HepG2 (cell line): ENCODE measurements at regions not wholly inside any gene's neighbourhood (a gene's known extent, or its start where the extent isn't known, plus 50 kb on each side); places are given as distances from the start of the nearest gene placed in this dataset.

Source experiments
- ATAC-seq: fragments of 200-7000 bp; cut with Tn5 transposase; 3 replicates; pipeline ENCODE4 v1.9.1; 2020; ENCODE audit warnings: mild to moderate bottlenecking, moderate library complexity
- BruUV-seq: library from RNA; stranded (reverse); fragments of 400-500 nt; replicated peaks from 2 replicates; lab custom pipeline; 2021; lab: Mats Ljungman, UMichigan
- CTCF ChIA-PET: fragments of 300-600 bp; formaldehyde crosslinking; extraction: SDS; loops from one replicate; lab custom pipeline; 2021; ENCODE audit warnings: low total read pairs, inconsistent platforms, low intra/inter-chr PET ratio; lab: Yijun Ruan, JAX
- POLR2A ChIA-PET: fragments of 350-600 bp; sonication (Branson Sonifier 250); formaldehyde crosslinking; loops from one replicate; lab custom pipeline; 2020; ENCODE audit warnings: antibody characterized with exemption, inconsistent platforms; lab: Yijun Ruan, JAX
- DNase-seq: peaks from one replicate; pipeline ENCODE4 v3.0.0-alpha.2; 2015; ENCODE audit warnings: low spot score
- FAIRE-seq: peaks from 3 replicates; lab custom pipeline; 2011; peaks lifted over from hg19 to GRCh38; lab: Jason Lieb, UNC
- H2AFZ ChIP-seq: one replicate; pipeline ENCODE4 v1.6.1; 2011; ENCODE audit warnings: low read length, inconsistent platforms
- H3K27ac ChIP-seq: fragments of 300-600 bp; 3 replicates; pipeline ENCODE4 v1.8.0; 2011; ENCODE audit warnings: mixed run types, mild to moderate bottlenecking, mixed read lengths, low read length, inconsistent platforms; ENCODE audit not compliant: insufficient read depth; ENCODE audit errors: extremely low read length
- H3K27me3 ChIP-seq, 2 experiments: fragments of 200-600 bp in 1 of 2; 2 replicates in 1 of 2; 3 replicates in 1 of 2; pipeline versions ENCODE4 v1.6.0 to v1.8.0; 2011; ENCODE audit warnings: low read length in 2 of 2, mild to moderate bottlenecking in 2 of 2, moderate library complexity in 2 of 2, inconsistent platforms in 1 of 2; ENCODE audit not compliant: insufficient read depth in 2 of 2, control insufficient read depth in 1 of 2
- H3K36me3 ChIP-seq, 2 experiments: fragments of 200-600 bp in 1 of 2; replicated peaks in 1 of 2; 2 replicates in 1 of 2; 3 replicates in 1 of 2; pipeline versions ENCODE4 v1.5.1 to v1.8.0; 2011; ENCODE audit warnings: low read length in 2 of 2, inconsistent platforms in 1 of 2; ENCODE audit not compliant: insufficient read depth in 2 of 2, control insufficient read depth in 1 of 2
- H3K4me1 ChIP-seq: 2 replicates; pipeline ENCODE4 v1.5.1; 2012; ENCODE audit warnings: low read length, inconsistent platforms; ENCODE audit not compliant: insufficient read depth
- H3K4me2 ChIP-seq: 2 replicates; pipeline ENCODE4 v1.6.0; 2011; ENCODE audit warnings: low read depth, low read length, inconsistent platforms
- H3K4me3 ChIP-seq, 3 experiments: fragments of 200-600 bp in 1 of 3; sonication (generic), shearing (Covaris generic) in 1 of 3; replicated peaks in 1 of 3; 2 replicates each; pipeline ENCODE4 v1.5.1; 2011 to 2016; ENCODE audit warnings: low read length in 3 of 3, inconsistent platforms in 2 of 3, low read depth in 2 of 3, mild to moderate bottlenecking in 2 of 3, control low read depth in 1 of 3, mixed read lengths in 1 of 3; ENCODE audit not compliant: insufficient read depth in 1 of 3
- H3K79me2 ChIP-seq: one replicate; pipeline ENCODE4 v1.6.1; 2011; ENCODE audit warnings: low read length, inconsistent platforms; ENCODE audit not compliant: insufficient read depth
- H3K9ac ChIP-seq: 2 replicates; pipeline ENCODE4 v1.6.0; 2011; ENCODE audit warnings: mild to moderate bottlenecking, low read depth, low read length, inconsistent platforms; ENCODE audit not compliant: insufficient read depth
- H3K9me3 ChIP-seq: 2 replicates; pipeline ENCODE4 v1.5.1; 2012; ENCODE audit warnings: mild to moderate bottlenecking, low read length
- H4K20me1 ChIP-seq: 2 replicates; pipeline ENCODE4 v1.6.0; 2011; ENCODE audit warnings: inconsistent platforms, mild to moderate bottlenecking, low read length, moderate library complexity; ENCODE audit not compliant: insufficient read depth
- ATF2 ChIP-seq: sonication (generic); formaldehyde crosslinking; IDR thresholded peaks from 2 replicates; pipeline ENCODE4 v1.4.0; 2020; ENCODE audit warnings: missing genetic modification reagents
- GTF3A ChIP-seq: sonication (generic); formaldehyde crosslinking; conservative IDR thresholded peaks from 2 replicates; pipeline ENCODE4 v1.4.0; 2020; ENCODE audit warnings: mild to moderate bottlenecking, missing genetic modification reagents
- HNRNPLL ChIP-seq: fragments of 200-400 bp; formaldehyde crosslinking; IDR thresholded peaks from 2 replicates; pipeline ENCODE4 v1.6.1; 2017; ENCODE audit warnings: mild to moderate bottlenecking, low read depth, low read length; ENCODE audit not compliant: poor library complexity, severe bottlenecking
- KLF11 ChIP-seq: IDR thresholded peaks from 2 replicates; pipeline ENCODE4 v1.6.1; 2016; ENCODE audit warnings: missing compliant biosample characterization
- MED8 ChIP-seq: sonication (generic); formaldehyde crosslinking; IDR thresholded peaks from 2 replicates; pipeline ENCODE4 v1.8.1; 2023; ENCODE audit warnings: mild to moderate bottlenecking, missing genetic modification reagents; ENCODE audit not compliant: insufficient replicate concordance
- MTA3 ChIP-seq: sonication (generic); formaldehyde crosslinking; IDR thresholded peaks from 2 replicates; pipeline ENCODE4 v1.4.0; 2020; ENCODE audit warnings: missing genetic modification reagents
- PLRG1 ChIP-seq: fragments of 450-650 bp; conservative IDR thresholded peaks from 2 replicates; pipeline ENCODE4 v1.6.1; 2016
- REPIN1 ChIP-seq: sonication (generic); formaldehyde crosslinking; IDR thresholded peaks from 2 replicates; pipeline ENCODE4 v1.8.0; 2022; ENCODE audit warnings: missing genetic modification reagents, low read depth, mild to moderate bottlenecking, borderline replicate concordance
- RORA ChIP-seq: sonication (generic); formaldehyde crosslinking; IDR thresholded peaks from 2 replicates; pipeline ENCODE4 v1.5.0; 2020; ENCODE audit warnings: mild to moderate bottlenecking, missing genetic modification reagents, moderate library complexity
- SOX6 ChIP-seq, 2 experiments: fragments of 450-650 bp in 1 of 2; sonication (generic) in 1 of 2; formaldehyde crosslinking in 1 of 2; IDR thresholded peaks; 2 replicates each; pipeline versions ENCODE4 v1.4.0 to v1.6.1; 2017 to 2020; ENCODE audit warnings: antibody characterized with exemption in 1 of 2, mild to moderate bottlenecking in 1 of 2, missing genetic modification reagents in 1 of 2
- THYN1 ChIP-seq: sonication (generic); formaldehyde crosslinking; IDR thresholded peaks from 2 replicates; pipeline ENCODE4 v1.8.1; 2023; ENCODE audit warnings: low read depth, mild to moderate bottlenecking, moderate library complexity, missing genetic modification reagents, borderline replicate concordance
- ZBTB1 ChIP-seq: sonication (generic); formaldehyde crosslinking; IDR thresholded peaks from 2 replicates; pipeline ENCODE4 v1.4.0; 2020; ENCODE audit warnings: missing genetic modification reagents, borderline replicate concordance
- ZFX ChIP-seq: sonication (generic); formaldehyde crosslinking; IDR thresholded peaks from 2 replicates; pipeline ENCODE4 v1.4.0; 2020; ENCODE audit warnings: mild to moderate bottlenecking, low read depth, missing genetic modification reagents, moderate library complexity
- ZNF274 ChIP-seq: sonication (generic); formaldehyde crosslinking; IDR thresholded peaks from 2 replicates; pipeline ENCODE4 v1.5.1; 2020; ENCODE audit warnings: mild to moderate bottlenecking, missing genetic modification reagents
- ZNF660 ChIP-seq: sonication (generic); formaldehyde crosslinking; IDR thresholded peaks from 2 replicates; pipeline ENCODE4 v1.5.1; 2020; ENCODE audit warnings: mild to moderate bottlenecking, low read depth, missing genetic modification reagents, borderline replicate concordance
- WGBS: methylation state at CpG from one replicate; pipeline ENCODE4 v1.1.6; 2017; ENCODE audit warnings: low lambda C conversion rate; 5-methylcytosine and 5-hydroxymethylcytosine counted together
- in situ Hi-C: cut with HindIII; loops from 2 replicates; pipeline ENCODE4 v1.10.0; 2017; ENCODE audit warnings: low pct_unique_long_range_greater_than_20kb; ENCODE audit not compliant: extremely low pct_ligation_motif_present
- intact Hi-C: fragments of 100-400 bp; cut with micrococcal nuclease; formaldehyde crosslinking; loops from one replicate; pipeline ENCODE4 v1.10.0; 2022; ENCODE audit not compliant: unreplicated experiment
- TF ChIP-seq, protein P1 (sequence below): sonication (generic); formaldehyde crosslinking; IDR thresholded peaks from 2 replicates; pipeline ENCODE4 v1.4.0; 2020; ENCODE audit warnings: mild to moderate bottlenecking, missing genetic modification reagents

- Histone ChIP-seq H3K79me2 (no peaks in the 10 kb centered on the region), H3K36me3 (no peaks in the 10 kb centered on the region), H3K27ac (no peak overlapping the region), H3K27me3 (peaks cover 0 to 1% of the 10 kb centered on the region in 2 experiments; a peak in 1 of 5 replicates), H3K4me2 (no peak overlapping the region), H3K4me1 (no peaks in the 10 kb centered on the region), H3K9ac (no peak overlapping the region), H2AFZ (no peak overlapping the region), H3K4me3 (no peak overlapping the region), H3K9me3 (no peaks in the 10 kb centered on the region), H4K20me1 (no peaks in the 10 kb centered on the region)
- intact Hi-C loops (no loop called here), in situ Hi-C loops (no loop called here)
- no peak for ATAC-seq
- no TSS peak for BruUV-seq
- ChIA-PET POLR2A (no interaction called here), CTCF (no interaction called here)
- FAIRE-seq: no peak
- no peak for DNase-seq
- WGBS: 15% methylated on average over 4 of the region's 10 CpGs
- no peak for TF ChIP-seq THYN1 (CRISPR knock-in tag)
- TF ChIP-seq ATF2 (CRISPR knock-in tag): no peak
- TF ChIP-seq ZNF660 (CRISPR knock-in tag): no peak
- TF ChIP-seq KLF11 (CRISPR knock-in tag): no peak
- TF ChIP-seq GTF3A: no peak
- TF ChIP-seq RORA (CRISPR knock-in tag): no peak
- TF ChIP-seq ZBTB1 (CRISPR knock-in tag): no peak
- no peak for TF ChIP-seq PLRG1
- TF ChIP-seq ZFX (CRISPR knock-in tag): no peak
Observed at GRCh38 chr10:130648807-130649206, 512.6 kb downstream of the GLRX3 start.

DNA sequence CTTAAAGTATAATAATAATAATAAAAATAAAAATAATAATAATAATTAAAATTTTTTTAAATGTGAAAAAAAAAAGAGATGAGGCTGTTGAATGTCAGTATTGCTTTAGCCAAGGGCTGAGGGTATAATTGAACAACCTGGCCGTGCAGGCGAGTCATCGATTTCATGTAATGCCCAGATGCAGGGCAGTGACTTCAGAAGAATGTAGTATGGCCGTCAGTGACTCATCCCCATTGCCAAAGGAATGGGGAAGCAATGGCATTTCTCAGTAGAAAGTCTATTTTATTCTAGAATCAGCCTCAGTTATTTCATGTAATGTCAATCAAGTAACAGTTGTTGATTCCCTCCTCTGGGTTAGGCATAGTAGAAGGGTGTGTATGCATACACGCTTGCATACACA is 516.4 kb downstream of the GLRX3 start:
- Histone ChIP-seq H3K4me2 (no peak overlapping the region), H3K79me2 (no peaks in the 10 kb centered on the region), H3K9ac (no peak overlapping the region), H3K4me1 (no peaks in the 10 kb centered on the region), H3K9me3 (no peaks in the 10 kb centered on the region), H3K4me3 (no peak overlapping the region), H2AFZ (no peak overlapping the region), H3K27ac (no peak overlapping the region), H3K27me3 (peaks cover 1 to 4% of the 10 kb centered on the region in 2 experiments; a peak in 2 of 5 replicates), H4K20me1 (no peaks in the 10 kb centered on the region), H3K36me3 (no peaks in the 10 kb centered on the region)
- DNase-seq: no peak
- CTCF ChIA-PET: no interaction called here
- POLR2A ChIA-PET: no interaction called here
- FAIRE-seq: no peak
- intact Hi-C loops: no loop called here
- WGBS: 60% methylated on average over 5 of the region's 5 CpGs
- no TSS peak for BruUV-seq
- ATAC-seq: no peak
- in situ Hi-C loops: no loop called here
- TF ChIP-seq, protein P1, sequence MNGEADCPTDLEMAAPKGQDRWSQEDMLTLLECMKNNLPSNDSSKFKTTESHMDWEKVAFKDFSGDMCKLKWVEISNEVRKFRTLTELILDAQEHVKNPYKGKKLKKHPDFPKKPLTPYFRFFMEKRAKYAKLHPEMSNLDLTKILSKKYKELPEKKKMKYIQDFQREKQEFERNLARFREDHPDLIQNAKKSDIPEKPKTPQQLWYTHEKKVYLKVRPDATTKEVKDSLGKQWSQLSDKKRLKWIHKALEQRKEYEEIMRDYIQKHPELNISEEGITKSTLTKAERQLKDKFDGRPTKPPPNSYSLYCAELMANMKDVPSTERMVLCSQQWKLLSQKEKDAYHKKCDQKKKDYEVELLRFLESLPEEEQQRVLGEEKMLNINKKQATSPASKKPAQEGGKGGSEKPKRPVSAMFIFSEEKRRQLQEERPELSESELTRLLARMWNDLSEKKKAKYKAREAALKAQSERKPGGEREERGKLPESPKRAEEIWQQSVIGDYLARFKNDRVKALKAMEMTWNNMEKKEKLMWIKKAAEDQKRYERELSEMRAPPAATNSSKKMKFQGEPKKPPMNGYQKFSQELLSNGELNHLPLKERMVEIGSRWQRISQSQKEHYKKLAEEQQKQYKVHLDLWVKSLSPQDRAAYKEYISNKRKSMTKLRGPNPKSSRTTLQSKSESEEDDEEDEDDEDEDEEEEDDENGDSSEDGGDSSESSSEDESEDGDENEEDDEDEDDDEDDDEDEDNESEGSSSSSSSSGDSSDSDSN (CRISPR knock-in tag): no peak
- TF ChIP-seq ZNF274 (CRISPR knock-in tag) (no peak), MED8 (CRISPR knock-in tag) (no peak), HNRNPLL (no peak), ZNF660 (CRISPR knock-in tag) (no peak), REPIN1 (CRISPR knock-in tag) (no peak), SOX6 (IDR thresholded peaks at IDR 0.05) (no peak), SOX6 (CRISPR knock-in tag; IDR thresholded peaks at IDR 0.05) (no peak), MTA3 (CRISPR knock-in tag) (no peak)
